Midbrain (tissue), 1 donor: ENCODE measurements at regions not wholly inside any gene's neighbourhood (a gene's known extent, or its start where the extent isn't known, plus 50 kb on each side); places are given as distances from the start of the nearest gene placed in this dataset.
A peak's percentile ranks its signal among the peaks of the same experiment; 100 is the strongest.
"Not testable (repeated sequence)": the region's sequence is repeated elsewhere in the genome, so short reads cannot be mapped to it uniquely, and the experiment has no call there.

Source experiments
- DNase-seq: peaks from one replicate; lab custom pipeline; 2025; lab: John Stamatoyannopoulos, UW

GRCh38 chr1:68782890-68783289 is 286.0 kb upstream of the DEPDC1 start:
- DNase-seq, result no peak

GRCh38 chr1:68785328-68785727 is 288.4 kb upstream of the DEPDC1 start:
- DNase-seq, result no peak

GRCh38 chr1:68788762-68789161 is 291.9 kb upstream of the DEPDC1 start:
- no peak for DNase-seq

- no peak for DNase-seq
These were observed 294.9 kb upstream of the DEPDC1 start for GRCh38 chr1:68791800-68792199.

- no peak for DNase-seq
These were observed 299.1 kb upstream of the DEPDC1 start for GRCh38 chr1:68795956-68796355.

GRCh38 chr1:68796888-68797287 is 300.0 kb upstream of the DEPDC1 start:
- DNase-seq, result no peak

- DNase-seq, result no peak
These were observed 301.2 kb upstream of the DEPDC1 start for GRCh38 chr1:68798071-68798470.

GRCh38 chr1:68799096-68799495 is 302.2 kb upstream of the DEPDC1 start:
- no peak for DNase-seq

GRCh38 chr1:68800182-68800581 is 303.3 kb upstream of the DEPDC1 start:
- DNase-seq, result no peak

- no peak for DNase-seq
These were observed 304.6 kb upstream of the DEPDC1 start for GRCh38 chr1:68801440-68801839.

GRCh38 chr1:68805097-68805641 is 308.3 kb upstream of the DEPDC1 start:
- no peak for DNase-seq

- no peak for DNase-seq
These were observed 311.5 kb upstream of the DEPDC1 start for GRCh38 chr1:68808351-68808750.

GRCh38 chr1:68811806-68812205 is 314.9 kb upstream of the DEPDC1 start:
- DNase-seq, result no peak

- DNase-seq, result peak; percentile 6
These were observed 315.5 kb upstream of the DEPDC1 start for GRCh38 chr1:68812333-68812732.

- no peak for DNase-seq
These were observed 317.2 kb upstream of the DEPDC1 start for GRCh38 chr1:68814067-68814466.

- DNase-seq, result no peak
These were observed 318.8 kb upstream of the DEPDC1 start for GRCh38 chr1:68815632-68816031.

GRCh38 chr1:68817505-68818210 is 320.8 kb upstream of the DEPDC1 start:
- not testable (repeated sequence) for DNase-seq

- DNase-seq, result no peak
These were observed 322.4 kb upstream of the DEPDC1 start for GRCh38 chr1:68819190-68819829.

- no peak for DNase-seq
These were observed 323.3 kb upstream of the DEPDC1 start for GRCh38 chr1:68820151-68820550.

GRCh38 chr1:68826836-68827235 is 330.0 kb upstream of the DEPDC1 start:
- no peak for DNase-seq

GRCh38 chr1:68827261-68827660 is 330.4 kb upstream of the DEPDC1 start:
- DNase-seq, result no peak

GRCh38 chr1:68828013-68828412 is 331.1 kb upstream of the DEPDC1 start:
- DNase-seq, result no peak

- DNase-seq, result no peak
These were observed 334.4 kb upstream of the DEPDC1 start for GRCh38 chr1:68831281-68831680.

GRCh38 chr1:68848017-68848416 is 351.1 kb upstream of the DEPDC1 start:
- no peak for DNase-seq
